ENCODE measurements at regions not wholly inside any gene's neighbourhood (a gene's known extent, or its start where the extent isn't known, plus 50 kb on each side); places are given as distances from the start of the nearest gene placed in this dataset.

DNA sequence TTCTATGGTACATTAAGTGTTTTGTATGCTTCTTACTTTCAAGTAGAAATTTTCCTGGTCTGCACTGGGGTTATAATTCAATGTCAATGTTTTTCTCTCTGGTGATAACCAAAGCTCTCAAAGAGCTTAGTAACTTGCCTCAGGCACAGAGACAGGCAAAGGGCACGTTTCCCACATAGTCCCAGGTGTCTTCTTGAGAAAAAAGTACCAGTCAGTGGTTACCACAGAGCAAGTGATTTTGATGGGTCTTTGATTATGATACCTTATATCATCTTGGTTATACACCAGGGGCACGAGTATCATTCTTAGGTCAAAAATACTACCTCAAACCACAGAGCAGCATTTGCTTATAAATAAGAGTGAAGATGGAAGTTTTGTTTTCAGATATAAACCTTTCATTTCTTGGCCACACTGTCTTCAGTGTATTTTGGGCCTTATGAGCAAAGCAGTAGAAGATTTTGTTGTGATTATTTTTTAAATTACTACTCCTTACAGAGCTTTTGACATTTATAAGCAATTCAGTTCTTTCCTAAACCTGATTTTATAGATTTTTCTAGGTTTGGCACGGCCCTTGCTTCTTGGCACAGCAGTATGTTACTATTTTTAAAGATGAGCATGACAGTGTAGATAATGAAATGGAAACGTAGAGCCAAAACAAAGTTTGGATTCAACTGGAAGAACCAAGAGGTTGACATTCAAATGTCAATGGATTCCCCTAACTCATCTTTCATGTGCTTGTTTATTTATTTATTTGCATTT lies 85.3 kb upstream of the TLL1 start:
- Histone ChIP-seq H3K9me3 (ENCODE audit: control insufficient read depth, low read depth, low read length) (no peaks in the 10 kb centered on the region), H2AFZ (ENCODE audit: control insufficient read depth, low read length) (no peak overlapping the region), H3K4me1 (ENCODE audit: control insufficient read depth, extremely low read depth, insufficient read depth, low read length) (no peaks in the 10 kb centered on the region), H3K27ac (ENCODE audit: control insufficient read depth, insufficient read depth, low read length) (no peak overlapping the region), H3K9ac (ENCODE audit: control insufficient read depth, extremely low read depth, insufficient read depth, low read length) (no peak overlapping the region), H3K36me3 (ENCODE audit: control insufficient read depth in 2 of 2, extremely low read depth in 1 of 2, insufficient read depth in 2 of 2, low read length in 2 of 2) (no peaks in the 10 kb centered on the region), H3K9me1 (ENCODE audit: control insufficient read depth, extremely low read depth, insufficient read depth, low read length) (no peaks in the 10 kb centered on the region), H3K4me3 (ENCODE audit: control insufficient read depth in 2 of 3, extremely low read depth in 1 of 3, insufficient read depth in 2 of 3, low read depth in 1 of 3, low read length in 3 of 3) (no peak overlapping the region), H3K4me2 (ENCODE audit: control insufficient read depth, extremely low read depth, insufficient read depth, low read depth, low read length) (no peak overlapping the region), H3K27me3 (ENCODE audit: control insufficient read depth, extremely low read depth, insufficient read depth, low read length) (no peaks in the 10 kb centered on the region), H3K79me2 (ENCODE audit: control insufficient read depth, insufficient read depth, low read length) (no peaks in the 10 kb centered on the region), H4K20me1 (ENCODE audit: control insufficient read depth, extremely low read depth, insufficient read depth, low read length) (no peaks in the 10 kb centered on the region)
- no peak for DNase-seq (ENCODE audit: low read depth, low spot score)
- FAIRE-seq = peak; percentile 44
- dilution Hi-C loops (cut with MboI; ENCODE audit: extremely low pct_ligation_motif_present, low sequenced_read_pairs) = no loop called here
- no peak for TF ChIP-seq EZH2 (IDR thresholded peaks at IDR 0.05; ENCODE audit: low read length)
- TF ChIP-seq, protein P1, sequence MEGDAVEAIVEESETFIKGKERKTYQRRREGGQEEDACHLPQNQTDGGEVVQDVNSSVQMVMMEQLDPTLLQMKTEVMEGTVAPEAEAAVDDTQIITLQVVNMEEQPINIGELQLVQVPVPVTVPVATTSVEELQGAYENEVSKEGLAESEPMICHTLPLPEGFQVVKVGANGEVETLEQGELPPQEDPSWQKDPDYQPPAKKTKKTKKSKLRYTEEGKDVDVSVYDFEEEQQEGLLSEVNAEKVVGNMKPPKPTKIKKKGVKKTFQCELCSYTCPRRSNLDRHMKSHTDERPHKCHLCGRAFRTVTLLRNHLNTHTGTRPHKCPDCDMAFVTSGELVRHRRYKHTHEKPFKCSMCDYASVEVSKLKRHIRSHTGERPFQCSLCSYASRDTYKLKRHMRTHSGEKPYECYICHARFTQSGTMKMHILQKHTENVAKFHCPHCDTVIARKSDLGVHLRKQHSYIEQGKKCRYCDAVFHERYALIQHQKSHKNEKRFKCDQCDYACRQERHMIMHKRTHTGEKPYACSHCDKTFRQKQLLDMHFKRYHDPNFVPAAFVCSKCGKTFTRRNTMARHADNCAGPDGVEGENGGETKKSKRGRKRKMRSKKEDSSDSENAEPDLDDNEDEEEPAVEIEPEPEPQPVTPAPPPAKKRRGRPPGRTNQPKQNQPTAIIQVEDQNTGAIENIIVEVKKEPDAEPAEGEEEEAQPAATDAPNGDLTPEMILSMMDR (optimal IDR thresholded peaks at IDR 0.05 in 1 of 3, IDR thresholded peaks at IDR 0.05 in 1 of 3, conservative IDR thresholded peaks at IDR 0.05 in 1 of 3; ENCODE audit: extremely low read depth in 1 of 3, insufficient read depth in 2 of 3, low read length in 3 of 3) = no peak

DNA sequence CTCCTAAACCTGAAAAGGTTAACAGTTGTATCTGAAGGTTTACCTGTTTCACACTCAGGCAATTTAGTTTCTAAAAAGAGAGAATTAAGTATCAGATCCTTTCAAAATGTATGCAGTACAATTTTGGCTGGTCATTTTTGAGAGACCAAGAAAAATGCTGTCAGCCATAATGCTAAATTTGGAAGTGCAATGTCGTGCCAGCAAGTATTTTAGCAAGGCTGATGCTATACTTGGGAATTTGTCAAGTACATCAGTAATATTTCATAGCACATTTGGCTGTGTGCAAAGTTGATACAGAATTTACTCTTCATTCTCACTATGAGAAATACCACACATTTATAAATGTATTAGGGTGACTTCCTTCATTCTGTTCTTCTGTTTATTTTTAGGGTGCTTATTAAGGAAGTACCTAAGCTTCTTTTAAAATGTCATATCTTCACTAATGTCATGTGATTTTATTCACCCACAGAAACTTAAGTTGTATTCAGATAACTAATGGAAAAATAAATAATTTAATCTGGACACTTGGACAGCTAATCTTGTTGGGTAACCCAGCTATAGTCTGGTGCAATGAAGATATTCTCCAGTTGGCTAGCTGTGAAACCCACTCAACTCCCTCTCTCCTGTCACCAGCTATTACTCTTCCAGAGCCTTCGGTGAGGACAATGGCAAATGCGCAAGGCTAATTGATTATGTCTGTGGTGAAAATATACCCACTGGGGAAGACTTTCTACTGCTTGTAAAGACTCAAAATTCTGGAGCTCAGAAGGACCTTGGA lies 84.2 kb upstream of the TLL1 start:
- TF ChIP-seq, protein P1 (optimal IDR thresholded peaks at IDR 0.05 in 1 of 3, IDR thresholded peaks at IDR 0.05 in 1 of 3, conservative IDR thresholded peaks at IDR 0.05 in 1 of 3; ENCODE audit: extremely low read depth in 1 of 3, insufficient read depth in 2 of 3, low read length in 3 of 3) = no peak
- TF ChIP-seq EZH2 (IDR thresholded peaks at IDR 0.05; ENCODE audit: low read length) = no peak
- Histone ChIP-seq H2AFZ (ENCODE audit: control insufficient read depth, low read length) (no peak overlapping the region), H4K20me1 (ENCODE audit: control insufficient read depth, extremely low read depth, insufficient read depth, low read length) (no peaks in the 10 kb centered on the region), H3K79me2 (ENCODE audit: control insufficient read depth, insufficient read depth, low read length) (no peaks in the 10 kb centered on the region), H3K27ac (ENCODE audit: control insufficient read depth, insufficient read depth, low read length) (no peak overlapping the region), H3K4me1 (ENCODE audit: control insufficient read depth, extremely low read depth, insufficient read depth, low read length) (no peaks in the 10 kb centered on the region), H3K9ac (ENCODE audit: control insufficient read depth, extremely low read depth, insufficient read depth, low read length) (no peak overlapping the region), H3K27me3 (ENCODE audit: control insufficient read depth, extremely low read depth, insufficient read depth, low read length) (no peaks in the 10 kb centered on the region), H3K4me3 (ENCODE audit: control insufficient read depth in 2 of 3, extremely low read depth in 1 of 3, insufficient read depth in 2 of 3, low read depth in 1 of 3, low read length in 3 of 3) (no peak overlapping the region), H3K9me3 (ENCODE audit: control insufficient read depth, low read depth, low read length) (no peaks in the 10 kb centered on the region), H3K36me3 (ENCODE audit: control insufficient read depth in 2 of 2, extremely low read depth in 1 of 2, insufficient read depth in 2 of 2, low read length in 2 of 2) (no peaks in the 10 kb centered on the region), H3K9me1 (ENCODE audit: control insufficient read depth, extremely low read depth, insufficient read depth, low read length) (no peaks in the 10 kb centered on the region), H3K4me2 (ENCODE audit: control insufficient read depth, extremely low read depth, insufficient read depth, low read depth, low read length) (no peak overlapping the region)
- no peak for FAIRE-seq
- dilution Hi-C loops (cut with MboI; ENCODE audit: extremely low pct_ligation_motif_present, low sequenced_read_pairs) = no loop called here
- no peak for DNase-seq (ENCODE audit: low read depth, low spot score)
